GM12878 (cell line): ENCODE measurements at regions not wholly inside any gene's neighbourhood (a gene's known extent, or its start where the extent isn't known, plus 50 kb on each side); places are given as distances from the start of the nearest gene placed in this dataset.

Source experiments
- ATAC-seq: fragments of 200-7000 bp; cut with Tn5 transposase; 3 replicates; pipeline ENCODE4 v1.9.1; 2020; ENCODE audit warnings: mild to moderate bottlenecking, moderate library complexity
- BruUV-seq: library from RNA; stranded (reverse); fragments of 400-500 nt; replicated peaks from 2 replicates; lab custom pipeline; 2021; lab: Mats Ljungman, UMichigan
- CTCF ChIA-PET: fragments of 300-600 bp; sonication (Branson Sonifier 250); formaldehyde crosslinking; extraction: SDS; loops from one replicate; lab custom pipeline; 2021; ENCODE audit warnings: inconsistent platforms; lab: Yijun Ruan, JAX
- POLR2A ChIA-PET: fragments of 350-600 bp; formaldehyde crosslinking; extraction: SDS; loops from one replicate; lab custom pipeline; 2021; ENCODE audit warnings: inconsistent platforms; lab: Charles Lee
- RAD21 ChIA-PET: fragments of 300-600 bp; sonication (Branson Sonifier 250); formaldehyde crosslinking; loops from one replicate; lab custom pipeline; 2023; ENCODE audit warnings: antibody characterized with exemption; ENCODE audit not compliant: unreplicated experiment; lab: Charles Lee
- SMC1A ChIA-PET: fragments of 300-600 bp; sonication (Branson Sonifier 250); formaldehyde crosslinking; loops from one replicate; lab custom pipeline; 2023; ENCODE audit not compliant: unreplicated experiment, uncharacterized antibody; lab: Charles Lee
- DNase-seq: peaks from one replicate; pipeline ENCODE4 v3.0.0-alpha.2; 2011; ENCODE audit warnings: low read depth, low spot score
- FAIRE-seq: peaks from 3 replicates; lab custom pipeline; 2011; peaks lifted over from hg19 to GRCh38; lab: Jason Lieb, UNC
- H2AFZ ChIP-seq: 2 replicates; pipeline ENCODE4 v1.6.0; 2011; ENCODE audit warnings: low read depth, low read length, control low read depth; ENCODE audit not compliant: control insufficient read depth
- H3K27ac ChIP-seq: 2 replicates; pipeline ENCODE4 v1.5.1; 2011; ENCODE audit warnings: control low read depth; ENCODE audit not compliant: control insufficient read depth, insufficient read depth
- H3K27me3 ChIP-seq, 2 experiments: replicated peaks in 1 of 2; 2 replicates each; pipeline versions ENCODE4 v1.6.0 to v1.6.1; 2011; ENCODE audit warnings: low read length in 1 of 2; ENCODE audit not compliant: control insufficient read depth in 2 of 2, insufficient read depth in 2 of 2
- H3K36me3 ChIP-seq, 2 experiments: 2 replicates each; pipeline ENCODE4 v1.5.1; 2011; ENCODE audit warnings: low read length in 1 of 2; ENCODE audit not compliant: control insufficient read depth in 2 of 2, insufficient read depth in 2 of 2
- H3K4me1 ChIP-seq: 2 replicates; pipeline ENCODE4 v1.6.1; 2011; ENCODE audit warnings: mild to moderate bottlenecking, low read length, moderate library complexity, mixed read lengths; ENCODE audit not compliant: control insufficient read depth, insufficient read depth
- H3K4me2 ChIP-seq: 2 replicates; pipeline ENCODE4 v1.6.0; 2011; ENCODE audit warnings: control low read depth; ENCODE audit not compliant: control insufficient read depth, insufficient read depth
- H3K4me3 ChIP-seq: fragments of 200-600 bp; sonication (generic); 2 replicates; pipeline ENCODE4 v1.5.1; 2016
- H3K79me2 ChIP-seq: 2 replicates; pipeline ENCODE4 v1.6.0; 2011; ENCODE audit warnings: low read length; ENCODE audit not compliant: control insufficient read depth, insufficient read depth
- H3K9ac ChIP-seq: 2 replicates; pipeline ENCODE4 v1.8.0; 2011; ENCODE audit warnings: low read length, control low read depth, mixed read lengths; ENCODE audit not compliant: control insufficient read depth, insufficient read depth
- H3K9me3 ChIP-seq: replicated peaks from 3 replicates; pipeline ENCODE4 v1.5.1; 2011; ENCODE audit warnings: mild to moderate bottlenecking, low read length; ENCODE audit not compliant: control insufficient read depth, insufficient read depth
- H4K20me1 ChIP-seq: 2 replicates; pipeline ENCODE4 v1.6.0; 2011; ENCODE audit not compliant: control insufficient read depth, insufficient read depth
- BCL3 ChIP-seq: IDR thresholded peaks from 2 replicates; pipeline ENCODE4 v1.6.1; 2011; ENCODE audit warnings: borderline replicate concordance, low read depth, mild to moderate bottlenecking, moderate library complexity, low read length; ENCODE audit not compliant: insufficient read depth, poor library complexity, severe bottlenecking
- CBX3 ChIP-seq: fragments of 200-600 bp; sonication (generic); IDR thresholded peaks from 2 replicates; pipeline ENCODE4 v1.6.1; 2016; ENCODE audit warnings: low read depth, borderline replicate concordance
- ESRRA ChIP-seq: IDR thresholded peaks from 2 replicates; pipeline ENCODE4 v1.6.1; 2012; ENCODE audit warnings: mild to moderate bottlenecking, low read length, improper control_type of control experiment
- MLLT1 ChIP-seq: fragments of 450-650 bp; IDR thresholded peaks from 2 replicates; pipeline ENCODE4 v1.6.1; 2016; ENCODE audit warnings: mild to moderate bottlenecking
- MTA2 ChIP-seq: fragments of 450-650 bp; IDR thresholded peaks from 2 replicates; pipeline ENCODE4 v1.6.1; 2016; ENCODE audit warnings: low read depth, mild to moderate bottlenecking, moderate library complexity
- RUNX3 ChIP-seq: IDR thresholded peaks from 2 replicates; pipeline ENCODE4 v1.6.1; 2012; ENCODE audit warnings: low read length, inconsistent platforms
- USF2 ChIP-seq: IDR thresholded peaks from 2 replicates; pipeline ENCODE4 v1.6.1; 2011; ENCODE audit warnings: low read depth, low read length, improper control_type of control experiment, borderline replicate concordance
- ZSCAN29 ChIP-seq: fragments of 450-650 bp; IDR thresholded peaks from 2 replicates; pipeline ENCODE4 v1.6.1; 2017; ENCODE audit warnings: mild to moderate bottlenecking, moderate library complexity
- WGBS: methylation state at CpG from one replicate; pipeline ENCODE4 v1.1.6; 2016; ENCODE audit warnings: low lambda C conversion rate; ENCODE audit not compliant: insufficient replicate concordance, insufficient coverage; ENCODE audit errors: missing lambda C conversion rate; 5-methylcytosine and 5-hydroxymethylcytosine counted together
- in situ Hi-C: fragments of 300-500 bp; cut with MboI; formaldehyde crosslinking; loops from 9 replicates; pipeline ENCODE4 v1.14.3; 2018; ENCODE audit warnings: mixed read lengths
- intact Hi-C: fragments of 100-400 bp; cut with micrococcal nuclease; formaldehyde crosslinking; loops from one replicate; pipeline ENCODE4 v1.14.2; 2022; ENCODE audit not compliant: unreplicated experiment
- TF ChIP-seq, protein P1 (sequence below): fragments of 450-650 bp; IDR thresholded peaks from 2 replicates; pipeline ENCODE4 v1.6.1; 2018; ENCODE audit warnings: mild to moderate bottlenecking, low read depth, moderate library complexity; ENCODE audit not compliant: partially characterized antibody
- TF ChIP-seq, protein P2 (sequence below): IDR thresholded peaks from 2 replicates; pipeline ENCODE4 v1.6.1; 2012; ENCODE audit warnings: low read length, inconsistent platforms

GRCh38 chr4:156638925-156639605 is 332.5 kb downstream of the PDGFC start:
- Histone ChIP-seq H4K20me1 (no peaks in the 10 kb centered on the region), H3K9ac (no peak overlapping the region), H3K4me2 (no peak overlapping the region), H3K9me3 (no peaks in the 10 kb centered on the region), H3K4me3 (no peak overlapping the region), H3K27me3 (no peaks in the 10 kb centered on the region), H2AFZ (no peak overlapping the region), H3K4me1 (no peaks in the 10 kb centered on the region), H3K27ac (no peak overlapping the region), H3K36me3 (no peaks in the 10 kb centered on the region), H3K79me2 (no peaks in the 10 kb centered on the region)
- TF ChIP-seq MTA2 (no peak), ZSCAN29 (no peak), BCL3 (no peak), MLLT1 (no peak), RUNX3 (no peak), USF2 (no peak), ESRRA (no peak), CBX3 (no peak)
- TF ChIP-seq, protein P1, sequence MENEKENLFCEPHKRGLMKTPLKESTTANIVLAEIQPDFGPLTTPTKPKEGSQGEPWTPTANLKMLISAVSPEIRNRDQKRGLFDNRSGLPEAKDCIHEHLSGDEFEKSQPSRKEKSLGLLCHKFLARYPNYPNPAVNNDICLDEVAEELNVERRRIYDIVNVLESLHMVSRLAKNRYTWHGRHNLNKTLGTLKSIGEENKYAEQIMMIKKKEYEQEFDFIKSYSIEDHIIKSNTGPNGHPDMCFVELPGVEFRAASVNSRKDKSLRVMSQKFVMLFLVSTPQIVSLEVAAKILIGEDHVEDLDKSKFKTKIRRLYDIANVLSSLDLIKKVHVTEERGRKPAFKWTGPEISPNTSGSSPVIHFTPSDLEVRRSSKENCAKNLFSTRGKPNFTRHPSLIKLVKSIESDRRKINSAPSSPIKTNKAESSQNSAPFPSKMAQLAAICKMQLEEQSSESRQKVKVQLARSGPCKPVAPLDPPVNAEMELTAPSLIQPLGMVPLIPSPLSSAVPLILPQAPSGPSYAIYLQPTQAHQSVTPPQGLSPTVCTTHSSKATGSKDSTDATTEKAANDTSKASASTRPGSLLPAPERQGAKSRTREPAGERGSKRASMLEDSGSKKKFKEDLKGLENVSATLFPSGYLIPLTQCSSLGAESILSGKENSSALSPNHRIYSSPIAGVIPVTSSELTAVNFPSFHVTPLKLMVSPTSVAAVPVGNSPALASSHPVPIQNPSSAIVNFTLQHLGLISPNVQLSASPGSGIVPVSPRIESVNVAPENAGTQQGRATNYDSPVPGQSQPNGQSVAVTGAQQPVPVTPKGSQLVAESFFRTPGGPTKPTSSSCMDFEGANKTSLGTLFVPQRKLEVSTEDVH: no peak
- TF ChIP-seq, protein P2, sequence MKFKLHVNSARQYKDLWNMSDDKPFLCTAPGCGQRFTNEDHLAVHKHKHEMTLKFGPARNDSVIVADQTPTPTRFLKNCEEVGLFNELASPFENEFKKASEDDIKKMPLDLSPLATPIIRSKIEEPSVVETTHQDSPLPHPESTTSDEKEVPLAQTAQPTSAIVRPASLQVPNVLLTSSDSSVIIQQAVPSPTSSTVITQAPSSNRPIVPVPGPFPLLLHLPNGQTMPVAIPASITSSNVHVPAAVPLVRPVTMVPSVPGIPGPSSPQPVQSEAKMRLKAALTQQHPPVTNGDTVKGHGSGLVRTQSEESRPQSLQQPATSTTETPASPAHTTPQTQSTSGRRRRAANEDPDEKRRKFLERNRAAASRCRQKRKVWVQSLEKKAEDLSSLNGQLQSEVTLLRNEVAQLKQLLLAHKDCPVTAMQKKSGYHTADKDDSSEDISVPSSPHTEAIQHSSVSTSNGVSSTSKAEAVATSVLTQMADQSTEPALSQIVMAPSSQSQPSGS: no peak
- intact Hi-C loops: no loop called here
- FAIRE-seq: no peak
- in situ Hi-C loops: no loop called here
- no peak for DNase-seq
- CTCF ChIA-PET: no interaction called here
- SMC1A ChIA-PET: no interaction called here
- POLR2A ChIA-PET: no interaction called here
- RAD21 ChIA-PET: no interaction called here
- ATAC-seq: no peak
- no TSS peak for BruUV-seq
- 4% methylated on average over 4 of the region's 4 CpGs for WGBS
